B cell (primary cell): ENCODE measurements at regions not wholly inside any gene's neighbourhood (a gene's known extent, or its start where the extent isn't known, plus 50 kb on each side); places are given as distances from the start of the nearest gene placed in this dataset.

Experiments
- ATAC-seq: fragments of 200-7000 bp; cut with Tn5 transposase; one replicate; pipeline ENCODE4 v1.10.0; 2021; ENCODE audit warnings: low read depth, mild to moderate bottlenecking, moderate number of reproducible peaks, moderate library complexity
- CTCF ChIA-PET: fragments of 350-600 bp; sonication (Branson Sonifier 250); formaldehyde crosslinking; loops from one replicate; lab custom pipeline; 2021; ENCODE audit warnings: antibody characterized with exemption, inconsistent platforms; lab: Charles Lee
- POLR2A ChIA-PET: fragments of 350-600 bp; sonication (Branson Sonifier 250); formaldehyde crosslinking; loops from one replicate; lab custom pipeline; 2021; ENCODE audit warnings: antibody characterized with exemption; lab: Charles Lee
- DNase-seq: peaks from one replicate; pipeline ENCODE4 v3.0.0; 2013
- H2AFZ ChIP-seq: 2 replicates; pipeline ENCODE4 v1.6.1; 2012; ENCODE audit warnings: mild to moderate bottlenecking, low read depth, low read length; ENCODE audit not compliant: insufficient read depth, poor library complexity, severe bottlenecking
- H3K27ac ChIP-seq, 2 donors: 1 replicate in 1 of 2; 2 replicates in 1 of 2; pipeline ENCODE4 v1.5.1; 2012 to 2013; ENCODE audit warnings: low read length in 2 of 2, mild to moderate bottlenecking in 2 of 2, moderate library complexity in 1 of 2
- H3K27me3 ChIP-seq, 4 experiments: fragments of 200-600 bp in 1 of 4; sonication (generic) in 1 of 4; replicated peaks in 1 of 4; 1 replicate in 2 of 4; 2 replicates in 2 of 4; pipeline versions ENCODE4 v1.6.1 to v1.7.0; 2013 to 2016; ENCODE audit warnings: low read length in 3 of 4, mild to moderate bottlenecking in 2 of 4, mixed read lengths in 1 of 4, moderate library complexity in 1 of 4; ENCODE audit not compliant: insufficient read depth in 4 of 4, control insufficient read depth in 3 of 4; ENCODE audit errors: control extremely low read depth in 1 of 4
- H3K36me3 ChIP-seq, 2 experiments: replicated peaks in 1 of 2; 1 replicate in 1 of 2; 2 replicates in 1 of 2; pipeline versions ENCODE4 v1.6.1 to v1.7.1; 2013; ENCODE audit warnings: low read length in 1 of 2; ENCODE audit not compliant: insufficient read depth in 2 of 2, control insufficient read depth in 1 of 2; ENCODE audit errors: control extremely low read depth in 1 of 2, extremely low read depth in 1 of 2
- H3K4me1 ChIP-seq, 2 donors: fragments of 200-600 bp in 1 of 2; sonication (generic) in 1 of 2; 1 replicate in 1 of 2; 2 replicates in 1 of 2; pipeline versions ENCODE4 v1.5.1 to v1.6.1; 2013 to 2017; ENCODE audit warnings: low read length in 2 of 2; ENCODE audit not compliant: control insufficient read depth in 2 of 2, insufficient read depth in 2 of 2
- H3K4me2 ChIP-seq: replicated peaks from 2 replicates; pipeline ENCODE3; 2012; ENCODE audit warnings: mild to moderate bottlenecking, low read depth, low read length; ENCODE audit not compliant: poor library complexity, severe bottlenecking
- H3K4me3 ChIP-seq, 5 experiments: fragments of 200-600 bp in 1 of 5; sonication (generic) in 1 of 5; 1 replicate in 3 of 5; 2 replicates in 2 of 5; pipeline versions ENCODE4 v1.5.1 to v1.7.0; 2011 to 2016; ENCODE audit warnings: low read length in 4 of 5, mild to moderate bottlenecking in 4 of 5, low read depth in 2 of 5, control low read depth in 1 of 5, moderate library complexity in 1 of 5; ENCODE audit not compliant: insufficient read depth in 1 of 5; ENCODE audit errors: control extremely low read depth in 1 of 5, extremely low read depth in 1 of 5
- H3K79me2 ChIP-seq: fragments of 200-600 bp; sonication (generic); one replicate; pipeline ENCODE4 v1.6.0; 2016; ENCODE audit warnings: low read length; ENCODE audit not compliant: control insufficient read depth, insufficient read depth
- H3K9ac ChIP-seq: fragments of 200-600 bp; sonication (generic); 2 replicates; pipeline ENCODE4 v1.6.1; 2017; ENCODE audit warnings: mild to moderate bottlenecking, low read length, moderate library complexity
- H3K9me3 ChIP-seq, 3 donors: one replicate each; pipeline versions ENCODE4 v1.6.1 to v1.7.1; 2013; ENCODE audit warnings: low read length in 2 of 3; ENCODE audit not compliant: control insufficient read depth in 2 of 3, insufficient read depth in 1 of 3; ENCODE audit errors: control extremely low read depth in 1 of 3
- H4K20me1 ChIP-seq: 2 replicates; pipeline ENCODE4 v1.6.0; 2012; ENCODE audit warnings: mild to moderate bottlenecking, low read length; ENCODE audit not compliant: insufficient read depth, control insufficient read depth, poor library complexity, severe bottlenecking
- H3K27ac Mint-ChIP-seq: one replicate; pipeline ENCODE4 v1.8.0; 2021; ENCODE audit warnings: mixed read lengths
- H3K27me3 Mint-ChIP-seq: one replicate; pipeline ENCODE4 v1.8.0; 2021; ENCODE audit warnings: mixed read lengths
- H3K4me1 Mint-ChIP-seq: one replicate; pipeline ENCODE4 v1.8.0; 2021; ENCODE audit warnings: mixed read lengths
- H3K4me3 Mint-ChIP-seq: one replicate; pipeline ENCODE4 v1.8.0; 2021; ENCODE audit warnings: mixed read lengths
- H3K9me3 Mint-ChIP-seq: one replicate; pipeline ENCODE4 v1.8.0; 2022; ENCODE audit warnings: mixed read lengths; ENCODE audit not compliant: insufficient read depth
- EZH2 ChIP-seq: IDR thresholded peaks from 2 replicates; pipeline ENCODE4 v1.6.1; 2012; ENCODE audit warnings: borderline replicate concordance, low read depth, mild to moderate bottlenecking, moderate library complexity, low read length; ENCODE audit not compliant: insufficient read depth, poor library complexity, severe bottlenecking
- WGBS: methylation state at CpG from one replicate; pipeline ENCODE4 v1.1.5; 2013; ENCODE audit warnings: missing lambda C conversion rate; ENCODE audit not compliant: insufficient coverage; 5-methylcytosine and 5-hydroxymethylcytosine counted together
- intact Hi-C: fragments of 100-400 bp; cut with micrococcal nuclease; formaldehyde crosslinking; loops from one replicate; pipeline ENCODE4 v1.10.0; 2022
- TF ChIP-seq, protein P1 (sequence below): fragments of 200-600 bp; IDR thresholded peaks from one replicate; pipeline ENCODE4 v1.8.0; 2022; ENCODE audit warnings: antibody characterized with exemption, mild to moderate bottlenecking

GRCh38 chr14:95008445-95009217 is 148.7 kb downstream of the DICER1 start:
- intact Hi-C loops: no loop called here
- H3K9me3 Mint-ChIP-seq: no peaks in the 10 kb centered on the region
- TF ChIP-seq, protein P1, sequence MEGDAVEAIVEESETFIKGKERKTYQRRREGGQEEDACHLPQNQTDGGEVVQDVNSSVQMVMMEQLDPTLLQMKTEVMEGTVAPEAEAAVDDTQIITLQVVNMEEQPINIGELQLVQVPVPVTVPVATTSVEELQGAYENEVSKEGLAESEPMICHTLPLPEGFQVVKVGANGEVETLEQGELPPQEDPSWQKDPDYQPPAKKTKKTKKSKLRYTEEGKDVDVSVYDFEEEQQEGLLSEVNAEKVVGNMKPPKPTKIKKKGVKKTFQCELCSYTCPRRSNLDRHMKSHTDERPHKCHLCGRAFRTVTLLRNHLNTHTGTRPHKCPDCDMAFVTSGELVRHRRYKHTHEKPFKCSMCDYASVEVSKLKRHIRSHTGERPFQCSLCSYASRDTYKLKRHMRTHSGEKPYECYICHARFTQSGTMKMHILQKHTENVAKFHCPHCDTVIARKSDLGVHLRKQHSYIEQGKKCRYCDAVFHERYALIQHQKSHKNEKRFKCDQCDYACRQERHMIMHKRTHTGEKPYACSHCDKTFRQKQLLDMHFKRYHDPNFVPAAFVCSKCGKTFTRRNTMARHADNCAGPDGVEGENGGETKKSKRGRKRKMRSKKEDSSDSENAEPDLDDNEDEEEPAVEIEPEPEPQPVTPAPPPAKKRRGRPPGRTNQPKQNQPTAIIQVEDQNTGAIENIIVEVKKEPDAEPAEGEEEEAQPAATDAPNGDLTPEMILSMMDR: no peak
- no peak for TF ChIP-seq EZH2
- ChIA-PET POLR2A (no interaction called here), CTCF (no interaction called here)
- no peaks in the 10 kb centered on the region for H4K20me1 ChIP-seq
- ATAC-seq (no peak), DNase-seq (no peak)
- no peak overlapping the region for H3K27ac Mint-ChIP-seq
- H3K4me1 ChIP-seq: no peaks in the 10 kb centered on the region
- H3K27me3 Mint-ChIP-seq: peaks cover 36% of the 10 kb centered on the region
- no peak overlapping the region for H2AFZ ChIP-seq
- H3K4me3 Mint-ChIP-seq: no peak overlapping the region
- WGBS: 98% methylated on average over 10 of the region's 15 CpGs
- no peak overlapping the region for H3K4me2 ChIP-seq
- no peak overlapping the region for H3K9ac ChIP-seq
- H3K27ac ChIP-seq: no peak overlapping the region
- no peaks in the 10 kb centered on the region for H3K79me2 ChIP-seq
- peaks cover 0 to 3% (median 0%) of the 10 kb centered on the region in 3 donors for H3K9me3 ChIP-seq
- no peaks in the 10 kb centered on the region for H3K36me3 ChIP-seq
- H3K4me1 Mint-ChIP-seq: no peaks in the 10 kb centered on the region
- H3K4me3 ChIP-seq: no peak overlapping the region
- peaks cover 0 to 38% (median 0%) of the 10 kb centered on the region in 4 experiments for H3K27me3 ChIP-seq

GRCh38 chr14:95007921-95008320 is 149.4 kb downstream of the DICER1 start:
- intact Hi-C loops: no loop called here
- 70% methylated on average over 2 of the region's 7 CpGs for WGBS

More at GRCh38 chr14:95007921-95008320, 149.4 kb downstream of the DICER1 start:
- Histone ChIP-seq H3K79me2 (no peaks in the 10 kb centered on the region), H3K4me3 (no peak overlapping the region), H3K9me3 (peaks cover 0 to 3% (median 0%) of the 10 kb centered on the region in 3 donors), H3K27me3 (peaks cover 0 to 33% (median 0%) of the 10 kb centered on the region in 4 experiments), H3K9ac (no peak overlapping the region), H4K20me1 (no peaks in the 10 kb centered on the region), H3K36me3 (no peaks in the 10 kb centered on the region), H3K4me2 (no peak overlapping the region), H3K4me1 (no peaks in the 10 kb centered on the region), H3K27ac (no peak overlapping the region), H2AFZ (no peak overlapping the region)
- Mint-ChIP-seq H3K27me3 (peaks cover 32% of the 10 kb centered on the region), H3K4me1 (no peaks in the 10 kb centered on the region), H3K27ac (no peak overlapping the region), H3K4me3 (no peak overlapping the region), H3K9me3 (no peaks in the 10 kb centered on the region)
- ChIA-PET CTCF (no interaction called here), POLR2A (no interaction called here)
- no peak for ATAC-seq
- TF ChIP-seq EZH2: no peak
- TF ChIP-seq, protein P1: no peak
- no peak for DNase-seq
